HepG2 (cell line): ENCODE measurements at regions not wholly inside any gene's neighbourhood (a gene's known extent, or its start where the extent isn't known, plus 50 kb on each side); places are given as distances from the start of the nearest gene placed in this dataset.

Experiments
- ATAC-seq: fragments of 200-7000 bp; cut with Tn5 transposase; 3 replicates; pipeline ENCODE4 v1.9.1; 2020; ENCODE audit warnings: mild to moderate bottlenecking, moderate library complexity
- BruUV-seq: library from RNA; stranded (reverse); fragments of 400-500 nt; replicated peaks from 2 replicates; lab custom pipeline; 2021; lab: Mats Ljungman, UMichigan
- CTCF ChIA-PET: fragments of 300-600 bp; formaldehyde crosslinking; extraction: SDS; loops from one replicate; lab custom pipeline; 2021; ENCODE audit warnings: low total read pairs, inconsistent platforms, low intra/inter-chr PET ratio; lab: Yijun Ruan, JAX
- POLR2A ChIA-PET: fragments of 350-600 bp; sonication (Branson Sonifier 250); formaldehyde crosslinking; loops from one replicate; lab custom pipeline; 2020; ENCODE audit warnings: antibody characterized with exemption, inconsistent platforms; lab: Yijun Ruan, JAX
- DNase-seq: peaks from one replicate; pipeline ENCODE4 v3.0.0-alpha.2; 2015; ENCODE audit warnings: low spot score
- FAIRE-seq: peaks from 3 replicates; lab custom pipeline; 2011; peaks lifted over from hg19 to GRCh38; lab: Jason Lieb, UNC
- H2AFZ ChIP-seq: one replicate; pipeline ENCODE4 v1.6.1; 2011; ENCODE audit warnings: low read length, inconsistent platforms
- H3K27ac ChIP-seq: fragments of 300-600 bp; 3 replicates; pipeline ENCODE4 v1.8.0; 2011; ENCODE audit warnings: mixed run types, mild to moderate bottlenecking, mixed read lengths, low read length, inconsistent platforms; ENCODE audit not compliant: insufficient read depth; ENCODE audit errors: extremely low read length
- H3K27me3 ChIP-seq, 2 experiments: fragments of 200-600 bp in 1 of 2; 2 replicates in 1 of 2; 3 replicates in 1 of 2; pipeline versions ENCODE4 v1.6.0 to v1.8.0; 2011; ENCODE audit warnings: low read length in 2 of 2, mild to moderate bottlenecking in 2 of 2, moderate library complexity in 2 of 2, inconsistent platforms in 1 of 2; ENCODE audit not compliant: insufficient read depth in 2 of 2, control insufficient read depth in 1 of 2
- H3K36me3 ChIP-seq, 2 experiments: fragments of 200-600 bp in 1 of 2; replicated peaks in 1 of 2; 2 replicates in 1 of 2; 3 replicates in 1 of 2; pipeline versions ENCODE4 v1.5.1 to v1.8.0; 2011; ENCODE audit warnings: low read length in 2 of 2, inconsistent platforms in 1 of 2; ENCODE audit not compliant: insufficient read depth in 2 of 2, control insufficient read depth in 1 of 2
- H3K4me1 ChIP-seq: 2 replicates; pipeline ENCODE4 v1.5.1; 2012; ENCODE audit warnings: low read length, inconsistent platforms; ENCODE audit not compliant: insufficient read depth
- H3K4me2 ChIP-seq: 2 replicates; pipeline ENCODE4 v1.6.0; 2011; ENCODE audit warnings: low read depth, low read length, inconsistent platforms
- H3K4me3 ChIP-seq, 3 experiments: fragments of 200-600 bp in 1 of 3; sonication (generic), shearing (Covaris generic) in 1 of 3; replicated peaks in 1 of 3; 2 replicates each; pipeline ENCODE4 v1.5.1; 2011 to 2016; ENCODE audit warnings: low read length in 3 of 3, inconsistent platforms in 2 of 3, low read depth in 2 of 3, mild to moderate bottlenecking in 2 of 3, control low read depth in 1 of 3, mixed read lengths in 1 of 3; ENCODE audit not compliant: insufficient read depth in 1 of 3
- H3K79me2 ChIP-seq: one replicate; pipeline ENCODE4 v1.6.1; 2011; ENCODE audit warnings: low read length, inconsistent platforms; ENCODE audit not compliant: insufficient read depth
- H3K9ac ChIP-seq: 2 replicates; pipeline ENCODE4 v1.6.0; 2011; ENCODE audit warnings: mild to moderate bottlenecking, low read depth, low read length, inconsistent platforms; ENCODE audit not compliant: insufficient read depth
- H3K9me3 ChIP-seq: 2 replicates; pipeline ENCODE4 v1.5.1; 2012; ENCODE audit warnings: mild to moderate bottlenecking, low read length
- H4K20me1 ChIP-seq: 2 replicates; pipeline ENCODE4 v1.6.0; 2011; ENCODE audit warnings: inconsistent platforms, mild to moderate bottlenecking, low read length, moderate library complexity; ENCODE audit not compliant: insufficient read depth
- AFF4 ChIP-seq: sonication (generic); formaldehyde crosslinking; IDR thresholded peaks from 2 replicates; pipeline ENCODE4 v1.4.0; 2020; ENCODE audit warnings: missing genetic modification reagents
- KDM2A ChIP-seq: sonication (generic); formaldehyde crosslinking; IDR thresholded peaks from 2 replicates; pipeline ENCODE4 v1.4.0; 2020; ENCODE audit warnings: low read depth, missing genetic modification reagents, borderline replicate concordance
- MLX ChIP-seq: IDR thresholded peaks from 2 replicates; pipeline ENCODE4 v1.6.1; 2016
- NR2F2 ChIP-seq: IDR thresholded peaks from 2 replicates; pipeline ENCODE4 v1.6.1; 2012; ENCODE audit warnings: low read depth, inconsistent platforms, borderline replicate concordance
- SKI ChIP-seq: fragments of 450-650 bp; IDR thresholded peaks from one replicate; pipeline ENCODE4 v1.6.1; 2018; ENCODE audit warnings: mild to moderate bottlenecking; ENCODE audit not compliant: partially characterized antibody
- ZBTB3 ChIP-seq: sonication (generic); formaldehyde crosslinking; IDR thresholded peaks from 2 replicates; pipeline ENCODE4 v1.4.0; 2020; ENCODE audit warnings: low read depth, mild to moderate bottlenecking, moderate library complexity, missing genetic modification reagents, borderline replicate concordance
- ZNF512B ChIP-seq: sonication (generic); formaldehyde crosslinking; IDR thresholded peaks from 2 replicates; pipeline ENCODE4 v1.5.1; 2020; ENCODE audit warnings: missing genetic modification reagents, mild to moderate bottlenecking, borderline replicate concordance
- WGBS: methylation state at CpG from one replicate; pipeline ENCODE4 v1.1.6; 2017; ENCODE audit warnings: low lambda C conversion rate; 5-methylcytosine and 5-hydroxymethylcytosine counted together
- in situ Hi-C: cut with HindIII; loops from 2 replicates; pipeline ENCODE4 v1.10.0; 2017; ENCODE audit warnings: low pct_unique_long_range_greater_than_20kb; ENCODE audit not compliant: extremely low pct_ligation_motif_present
- intact Hi-C: fragments of 100-400 bp; cut with micrococcal nuclease; formaldehyde crosslinking; loops from one replicate; pipeline ENCODE4 v1.10.0; 2022; ENCODE audit not compliant: unreplicated experiment

DNA sequence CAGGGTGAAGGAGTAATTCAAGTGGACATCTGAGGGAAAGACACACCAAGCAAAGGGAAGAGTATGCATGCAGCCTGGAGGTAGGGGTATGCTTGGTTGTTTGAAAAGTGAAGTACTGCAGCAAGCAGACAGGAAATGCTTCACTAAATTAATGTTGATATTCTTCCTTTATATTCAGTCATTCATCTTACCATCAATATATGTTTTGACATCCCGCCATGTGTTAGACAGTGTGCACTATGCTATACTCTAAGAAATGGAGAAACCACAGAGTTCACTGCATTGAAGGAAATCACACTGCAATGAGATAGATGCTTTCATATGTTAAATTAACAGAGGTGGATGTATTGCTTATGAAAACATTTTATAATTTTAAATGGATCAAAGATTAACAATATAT is 82.9 kb downstream of the HSPA13 start:
- Histone ChIP-seq H3K9ac (no peak overlapping the region), H3K4me3 (no peak overlapping the region), H4K20me1 (no peaks in the 10 kb centered on the region), H2AFZ (no peak overlapping the region), H3K4me1 (no peaks in the 10 kb centered on the region), H3K36me3 (no peaks in the 10 kb centered on the region), H3K27me3 (0 out of 5 replicates have a peak, but pooled peaks cover 0 to 2% of the 10 kb centered on the region in 2 experiments), H3K9me3 (no peaks in the 10 kb centered on the region), H3K4me2 (no peak overlapping the region), H3K27ac (no peak overlapping the region), H3K79me2 (no peaks in the 10 kb centered on the region)
- intact Hi-C loops (no loop called here), in situ Hi-C loops (no loop called here)
- WGBS = 37% methylated on average over 1 of the region's 1 CpG
- DNase-seq (no peak), FAIRE-seq (no peak), ATAC-seq (no peak)
- TF ChIP-seq ZNF512B (no peak), ZBTB3 (CRISPR knock-in tag) (no peak), NR2F2 (no peak), MLX (no peak), SKI (no peak), AFF4 (no peak), KDM2A (no peak)
- BruUV-seq = no TSS peak
- CTCF ChIA-PET = no interaction called here
- POLR2A ChIA-PET = no interaction called here
